ENCODE measurements at regions not wholly inside any gene's neighbourhood (a gene's known extent, or its start where the extent isn't known, plus 50 kb on each side); places are given as distances from the start of the nearest gene placed in this dataset.

- no peaks in the 10 kb centered on the region for H3K36me3 ChIP-seq
- DNase-seq, result no peak
- intact Hi-C loops (cut with DNase I), result no loop called here
- H3K4me3 ChIP-seq (replicated peaks in 1 of 3), result no peak overlapping the region
- H3K4me1 ChIP-seq, result no peaks in the 10 kb centered on the region
- WGBS, 2 donors, result 76 to 81% methylated on average over 7 of the region's 7 CpGs
- H3K27me3 ChIP-seq, result no peaks in the 10 kb centered on the region
- H3K9me3 ChIP-seq, result no peaks in the 10 kb centered on the region
- no peak overlapping the region for H3K27ac ChIP-seq
- no peak for TF ChIP-seq CTCF (IDR thresholded peaks at IDR 0.05)
These were observed 163.7 kb upstream of the NDUFV2 start for GRCh38 chr18:8938817-8939216.

GRCh38 chr18:8942021-8942908 lies 160.2 kb upstream of the NDUFV2 start:
- Histone ChIP-seq H3K36me3 (no peaks in the 10 kb centered on the region), H3K9me3 (no peaks in the 10 kb centered on the region), H3K4me1 (no peaks in the 10 kb centered on the region), H3K27ac (no peak overlapping the region), H3K4me3 (replicated peaks in 1 of 3) (no peak overlapping the region), H3K27me3 (no peaks in the 10 kb centered on the region)
- no peak for TF ChIP-seq POLR2A (IDR thresholded peaks at IDR 0.05)
- TF ChIP-seq CTCF (IDR thresholded peaks at IDR 0.05), result no peak
- no peak for DNase-seq
- WGBS, 2 donors, result 77 to 83% methylated on average over 6 of the region's 6 CpGs
- intact Hi-C loops (cut with DNase I), result no loop called here

DNA sequence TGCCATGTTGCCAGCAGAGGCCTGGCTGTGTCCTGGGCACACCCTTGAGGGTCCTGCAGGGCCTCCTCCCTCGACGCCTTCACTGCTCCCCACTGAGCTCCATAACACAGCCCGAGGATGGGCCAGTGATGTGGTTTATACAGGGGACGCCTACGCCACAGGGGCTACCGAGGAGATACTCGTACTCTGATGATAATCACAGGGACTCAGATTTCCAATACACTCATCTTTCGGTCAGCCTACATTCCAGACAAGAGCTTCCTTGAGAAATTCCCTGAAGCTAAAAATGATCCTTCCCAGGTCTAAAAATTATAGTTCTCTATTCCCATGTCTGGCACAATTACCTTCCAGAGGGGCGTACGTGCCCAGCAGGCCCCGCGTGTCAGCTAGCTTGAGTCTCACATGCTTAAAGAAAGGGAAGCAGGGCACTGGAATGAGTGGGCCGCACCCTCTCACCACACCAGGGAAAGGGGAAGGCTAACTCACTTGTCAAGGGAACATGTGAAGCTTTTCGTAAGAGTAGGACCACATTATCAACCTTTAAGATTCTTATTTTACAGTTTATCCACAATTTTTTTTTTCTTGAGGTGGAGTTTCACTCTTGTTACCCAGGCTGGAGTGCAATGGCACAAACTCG lies 159.5 kb upstream of the NDUFV2 start:
- no peaks in the 10 kb centered on the region for H3K9me3 ChIP-seq
- no peaks in the 10 kb centered on the region for H3K4me1 ChIP-seq
- no peak for TF ChIP-seq POLR2A (IDR thresholded peaks at IDR 0.05)
- TF ChIP-seq CTCF (IDR thresholded peaks at IDR 0.05), result no peak
- WGBS, 2 donors, result 91 to 95% methylated on average over 15 of the region's 15 CpGs
- intact Hi-C loops (cut with DNase I), result no loop called here
- DNase-seq, result no peak
- H3K36me3 ChIP-seq, result no peaks in the 10 kb centered on the region
- no peaks in the 10 kb centered on the region for H3K27me3 ChIP-seq
- no peak overlapping the region for H3K4me3 ChIP-seq (replicated peaks in 1 of 3)
- no peak overlapping the region for H3K27ac ChIP-seq

DNA sequence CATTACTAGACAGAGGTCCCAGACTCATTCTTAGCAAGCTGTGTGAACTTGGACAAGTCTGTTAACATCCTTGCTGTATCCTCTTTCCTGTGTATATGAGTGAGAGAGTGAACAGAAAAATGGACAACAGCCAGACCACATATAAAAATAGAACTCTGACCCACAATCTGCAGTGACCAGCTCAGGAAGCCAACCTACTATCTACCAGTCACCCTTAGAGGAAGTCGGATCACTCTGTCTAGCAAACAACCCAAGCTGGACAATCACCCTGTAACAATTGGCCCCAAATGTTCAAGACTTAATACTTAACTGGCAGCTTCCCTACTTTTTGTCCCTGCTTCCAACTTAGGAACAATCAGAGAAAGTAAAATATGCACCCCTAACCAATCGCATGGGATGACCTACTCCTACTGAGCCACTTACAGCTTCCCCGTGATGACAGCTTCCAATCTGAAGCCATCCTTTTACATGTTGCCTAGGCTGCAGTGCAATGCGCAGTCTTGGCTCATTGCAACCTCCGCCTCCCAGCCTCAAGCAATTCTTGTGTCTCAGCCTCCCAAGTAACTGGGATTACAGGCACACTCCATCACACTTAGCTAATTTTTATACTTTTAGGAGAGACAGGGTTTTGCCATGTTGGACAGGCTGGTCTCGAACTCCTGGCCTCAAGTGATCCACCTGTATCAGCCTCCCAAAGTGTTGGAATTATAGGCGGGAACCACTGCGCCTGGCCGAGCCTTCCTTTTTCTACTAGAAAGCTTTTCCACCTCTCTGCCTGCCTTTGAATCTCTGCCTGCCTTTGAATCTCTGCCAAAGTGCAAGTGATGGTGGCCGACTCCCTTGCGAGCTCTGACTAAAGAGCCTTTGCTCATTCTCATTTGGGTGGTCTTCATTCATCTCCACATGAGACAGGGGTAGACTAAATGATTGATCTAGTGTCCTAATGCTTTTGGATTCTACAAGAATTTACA lies 158.3 kb upstream of the NDUFV2 start:
- Histone ChIP-seq H3K27me3 (no peaks in the 10 kb centered on the region), H3K27ac (no peak overlapping the region), H3K4me3 (replicated peaks in 1 of 3) (no peak overlapping the region), H3K4me1 (no peaks in the 10 kb centered on the region), H3K9me3 (no peaks in the 10 kb centered on the region), H3K36me3 (no peaks in the 10 kb centered on the region)
- intact Hi-C loops (cut with DNase I), result no loop called here
- no peak for TF ChIP-seq POLR2A (IDR thresholded peaks at IDR 0.05)
- TF ChIP-seq CTCF (IDR thresholded peaks at IDR 0.05), result no peak
- DNase-seq, result no peak
- 81 to 85% methylated on average over 11 of the region's 11 CpGs for WGBS, 2 donors

Data from thyroid gland (tissue), 4 donors.